Pancreas (tissue), 10 donors: ENCODE measurements at regions not wholly inside any gene's neighbourhood (a gene's known extent, or its start where the extent isn't known, plus 50 kb on each side); places are given as distances from the start of the nearest gene placed in this dataset.

Experiments
- ATAC-seq, 4 donors: fragments of 200-7000 bp; cut with Tn5 transposase; one replicate each; pipeline versions ENCODE4 v1.8.0 to v1.9.1; 2020; ENCODE audit warnings: mild to moderate bottlenecking in 4 of 4, moderate library complexity in 4 of 4
- DNase-seq, 6 donors: peaks; one replicate each; pipeline ENCODE4 v3.0.0-alpha.2; 2020
- FAIRE-seq: peaks from 2 replicates; lab custom pipeline; 2012; peaks lifted over from hg19 to GRCh38; lab: Jason Lieb, UNC
- H3K27ac ChIP-seq, 4 donors: fragments of 200-600 bp; sonication (generic); 1 replicate in 3 of 4; 2 replicates in 1 of 4; pipeline versions ENCODE4 v1.5.0 to v1.8.0; 2020
- H3K27me3 ChIP-seq, 4 donors: fragments of 200-600 bp; one replicate each; pipeline ENCODE4 v1.8.0; 2021
- H3K36me3 ChIP-seq, 3 donors: fragments of 200-600 bp; sonication (generic) in 1 of 3; one replicate each; pipeline versions ENCODE4 v1.5.0 to v1.8.0; 2020 to 2021
- H3K4me1 ChIP-seq, 3 donors: fragments of 200-600 bp; one replicate each; pipeline ENCODE4 v1.8.0; 2021
- H3K4me3 ChIP-seq, 4 donors: fragments of 200-600 bp; sonication (generic) in 2 of 4; one replicate each; pipeline versions ENCODE4 v1.5.0 to v1.8.0; 2020 to 2021
- H3K9me3 ChIP-seq, 4 donors: fragments of 200-600 bp; one replicate each; pipeline ENCODE4 v1.8.0; 2021
- WGBS, 2 donors: extraction: QIAGEN DNeasy Blood & Tissue Kit; methylation state at CpG; one replicate each; pipeline ENCODE4 v1.1.7; 2013; 5-methylcytosine and 5-hydroxymethylcytosine counted together
- intact Hi-C, 3 donors: fragments of 100-400 bp; cut with DNase I; formaldehyde crosslinking; loops; one replicate each; pipeline versions ENCODE4 v1.11.1 to v1.14.2; 2022
- TF ChIP-seq, protein P1 (sequence below), 4 donors: fragments of 200-600 bp; sonication (generic) in 3 of 4; IDR thresholded peaks; one replicate each; pipeline versions ENCODE4 v1.5.0 to v1.8.0; 2021; ENCODE audit warnings: antibody characterized with exemption in 4 of 4
- donor health status: healthy with polysubstance abuse.
- donor health status: DM: no; HTN: no; CAD: no; lungs with moderate emphysema.
- donor health status: DM: no; HTN: no; CAD: no.
- donor health status: control.
- donor health status: control.
- donor health status: Bipolar disorder and iron deficiency.
- donor health status: DM: yes; HTN: yes; CAD: no.
- donor health status: DM: no; HTN: no; CAD: no.
- donor health status: DM: no; HTN: no; CAD: no.
- donor health status: DM: yes; HTN: yes; CAD: no.

DNA sequence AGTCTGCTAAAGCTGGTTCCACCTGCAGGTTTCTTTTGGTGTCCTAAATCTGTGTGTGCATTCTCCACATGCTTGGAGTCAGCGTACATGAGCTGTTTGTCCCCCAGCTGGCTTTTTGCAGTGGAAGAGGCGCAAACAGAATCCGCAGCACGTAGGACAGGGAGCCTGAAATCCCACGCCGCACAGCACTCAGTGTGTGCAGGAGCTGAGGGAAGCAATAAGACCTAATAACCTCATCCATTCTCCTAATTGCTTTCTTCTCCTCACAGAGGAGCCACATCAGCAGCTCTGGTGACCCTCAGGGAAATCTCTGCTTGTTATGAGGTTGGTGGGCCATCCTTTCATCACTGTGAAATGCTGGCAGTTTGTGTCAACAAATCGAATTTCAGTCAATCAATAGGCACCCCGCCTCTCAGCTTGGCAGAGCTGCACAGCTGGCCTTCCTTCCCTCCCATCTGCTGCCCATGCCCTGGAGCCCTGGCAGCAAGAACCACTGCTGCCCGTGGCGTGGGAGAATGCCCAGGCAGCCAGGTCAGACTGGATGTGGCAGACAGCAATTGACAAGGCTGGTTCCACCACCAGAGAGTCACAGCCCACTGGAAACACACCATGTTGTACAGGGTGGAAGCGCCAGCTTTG, 136.7 kb downstream of the ZDHHC20 start:
- TF ChIP-seq, protein P1, sequence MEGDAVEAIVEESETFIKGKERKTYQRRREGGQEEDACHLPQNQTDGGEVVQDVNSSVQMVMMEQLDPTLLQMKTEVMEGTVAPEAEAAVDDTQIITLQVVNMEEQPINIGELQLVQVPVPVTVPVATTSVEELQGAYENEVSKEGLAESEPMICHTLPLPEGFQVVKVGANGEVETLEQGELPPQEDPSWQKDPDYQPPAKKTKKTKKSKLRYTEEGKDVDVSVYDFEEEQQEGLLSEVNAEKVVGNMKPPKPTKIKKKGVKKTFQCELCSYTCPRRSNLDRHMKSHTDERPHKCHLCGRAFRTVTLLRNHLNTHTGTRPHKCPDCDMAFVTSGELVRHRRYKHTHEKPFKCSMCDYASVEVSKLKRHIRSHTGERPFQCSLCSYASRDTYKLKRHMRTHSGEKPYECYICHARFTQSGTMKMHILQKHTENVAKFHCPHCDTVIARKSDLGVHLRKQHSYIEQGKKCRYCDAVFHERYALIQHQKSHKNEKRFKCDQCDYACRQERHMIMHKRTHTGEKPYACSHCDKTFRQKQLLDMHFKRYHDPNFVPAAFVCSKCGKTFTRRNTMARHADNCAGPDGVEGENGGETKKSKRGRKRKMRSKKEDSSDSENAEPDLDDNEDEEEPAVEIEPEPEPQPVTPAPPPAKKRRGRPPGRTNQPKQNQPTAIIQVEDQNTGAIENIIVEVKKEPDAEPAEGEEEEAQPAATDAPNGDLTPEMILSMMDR (IDR thresholded peaks at IDR 0.05), result no peak
- Histone ChIP-seq H3K27ac (no peak overlapping the region), H3K4me1 (no peaks in the 10 kb centered on the region), H3K27me3 (no peaks in the 10 kb centered on the region), H3K4me3 (no peak overlapping the region), H3K36me3 (no peaks in the 10 kb centered on the region), H3K9me3 (no peaks in the 10 kb centered on the region)
- WGBS, 2 donors, result 67 to 70% methylated on average over 11 of the region's 11 CpGs
- intact Hi-C loops, result no loop called here
- DNase-seq, result no peak
- FAIRE-seq, result no peak
- ATAC-seq, result no peak
